Mesothelial cell of epicardium (in vitro differentiated cells): ENCODE measurements at regions not wholly inside any gene's neighbourhood (a gene's known extent, or its start where the extent isn't known, plus 50 kb on each side); places are given as distances from the start of the nearest gene placed in this dataset.

Experiments
- DNase-seq, 2 experiments: peaks; one replicate each; pipeline ENCODE4 v3.0.0; 2021; ENCODE audit warnings: low spot score in 2 of 2; ENCODE audit not compliant: unreplicated experiment in 2 of 2
- H3K27ac Mint-ChIP-seq: 2 replicates; pipeline ENCODE4 v1.8.0; 2021; ENCODE audit warnings: mixed read lengths
- H3K27me3 Mint-ChIP-seq: 2 replicates; pipeline ENCODE4 v1.8.0; 2021; ENCODE audit warnings: low read depth, mixed read lengths
- H3K36me3 Mint-ChIP-seq: 2 replicates; pipeline ENCODE4 v1.8.0; 2021; ENCODE audit warnings: mixed read lengths
- H3K4me1 Mint-ChIP-seq: 2 replicates; pipeline ENCODE4 v1.8.0; 2021; ENCODE audit warnings: mixed read lengths
- H3K4me3 Mint-ChIP-seq: 2 replicates; pipeline ENCODE4 v1.8.0; 2021; ENCODE audit warnings: mild to moderate bottlenecking, moderate library complexity, mixed read lengths
- H3K9me3 Mint-ChIP-seq: 2 replicates; pipeline ENCODE4 v1.8.0; 2021; ENCODE audit warnings: mixed read lengths
- CTCF ChIP-seq: fragments of 200-600 bp; sonication (generic); IDR thresholded peaks from one replicate; pipeline ENCODE4 v1.5.0; 2021; ENCODE audit warnings: antibody characterized with exemption; ENCODE audit not compliant: unreplicated experiment

DNA sequence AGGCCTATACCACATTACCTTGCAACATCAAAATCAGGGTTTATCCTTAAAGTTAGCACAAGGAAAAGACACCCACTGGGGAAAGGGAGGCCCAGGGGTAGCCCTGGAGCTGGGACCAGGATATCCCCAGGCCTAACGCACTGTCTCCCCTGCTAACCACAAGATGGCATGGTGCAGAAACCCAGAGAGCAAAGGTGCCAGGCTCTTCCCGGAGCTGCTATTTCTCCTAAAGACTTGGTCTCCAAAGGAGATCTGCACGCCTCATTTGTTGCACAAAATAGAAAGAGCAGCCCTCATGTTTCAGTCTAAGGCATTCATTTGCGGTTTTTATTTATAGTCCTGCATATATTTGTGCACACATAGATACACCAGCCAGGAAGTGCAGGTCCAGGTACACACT lies 408.6 kb downstream of the SOX9 start:
- Mint-ChIP-seq H3K27ac (peak overlapping the region; percentile 85), H3K36me3 (peaks cover 5% of the 10 kb centered on the region), H3K9me3 (peaks cover 7% of the 10 kb centered on the region), H3K4me3 (no peak overlapping the region), H3K4me1 (peaks cover 42% of the 10 kb centered on the region), H3K27me3 (no peaks in the 10 kb centered on the region)
- DNase-seq = no peak
- no peak for TF ChIP-seq CTCF

- peaks cover 9% of the 10 kb centered on the region for H3K36me3 Mint-ChIP-seq
- DNase-seq = no peak
- no peaks in the 10 kb centered on the region for H3K27me3 Mint-ChIP-seq
- peaks cover 12% of the 10 kb centered on the region for H3K9me3 Mint-ChIP-seq
- TF ChIP-seq CTCF = no peak
- no peak overlapping the region for H3K4me3 Mint-ChIP-seq
- no peak overlapping the region for H3K27ac Mint-ChIP-seq
- H3K4me1 Mint-ChIP-seq = peaks cover 36% of the 10 kb centered on the region
Measured at GRCh38 chr17:72530454-72530853, 409.6 kb downstream of the SOX9 start.

DNA sequence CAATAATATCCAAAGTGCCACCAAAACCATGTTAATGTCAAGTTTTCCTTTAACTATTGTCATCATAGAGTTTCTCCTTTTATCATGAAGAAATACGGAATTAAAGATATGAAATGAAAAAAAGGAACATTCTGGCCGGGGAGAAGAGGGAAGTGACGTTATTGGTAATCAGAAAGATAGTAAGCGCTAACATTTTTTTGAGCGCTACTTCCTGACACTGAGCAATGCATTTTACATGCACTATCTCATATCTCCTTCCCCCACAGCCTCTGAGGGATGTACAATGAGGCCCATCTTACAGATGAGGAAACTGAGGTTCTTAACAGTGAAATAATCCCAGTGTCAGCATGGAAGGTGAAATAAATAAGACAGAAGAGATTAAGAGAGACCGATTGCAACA lies 410.9 kb downstream of the SOX9 start:
- peaks cover 12% of the 10 kb centered on the region for H3K9me3 Mint-ChIP-seq
- no peak for TF ChIP-seq CTCF
- H3K27ac Mint-ChIP-seq = no peak overlapping the region
- no peak overlapping the region for H3K4me3 Mint-ChIP-seq
- H3K36me3 Mint-ChIP-seq = peaks cover 9% of the 10 kb centered on the region
- H3K27me3 Mint-ChIP-seq = no peaks in the 10 kb centered on the region
- H3K4me1 Mint-ChIP-seq = peaks cover 23% of the 10 kb centered on the region
- DNase-seq = no peak

- H3K9me3 Mint-ChIP-seq = peaks cover 12% of the 10 kb centered on the region
Measured at GRCh38 chr17:72534265-72534664, 413.4 kb downstream of the SOX9 start.

DNA sequence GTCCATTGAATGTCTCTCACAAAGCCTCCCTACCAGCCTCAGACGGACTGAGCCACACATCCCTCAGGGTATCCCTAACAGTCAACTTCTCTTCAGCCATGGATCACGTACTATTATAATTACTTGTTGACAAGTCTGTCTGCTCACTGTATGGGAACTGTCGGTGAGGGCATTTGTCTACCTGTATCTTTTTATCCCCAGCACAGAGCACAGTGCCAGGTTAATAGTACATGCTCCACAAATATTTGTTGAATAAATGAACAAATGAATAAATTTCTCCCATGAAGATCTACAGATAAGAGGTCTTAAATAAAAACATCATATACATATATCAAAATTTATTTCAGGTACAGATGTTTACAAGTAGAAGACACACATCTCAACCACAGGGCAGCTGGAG lies 414.0 kb downstream of the SOX9 start:
- peaks cover 24% of the 10 kb centered on the region for H3K4me1 Mint-ChIP-seq
- peaks cover 9% of the 10 kb centered on the region for H3K36me3 Mint-ChIP-seq
- no peaks in the 10 kb centered on the region for H3K27me3 Mint-ChIP-seq
- TF ChIP-seq CTCF = no peak
- H3K9me3 Mint-ChIP-seq = peaks cover 12% of the 10 kb centered on the region
- DNase-seq = no peak
- no peak overlapping the region for H3K4me3 Mint-ChIP-seq
- H3K27ac Mint-ChIP-seq = no peak overlapping the region

More at GRCh38 chr17:72534265-72534664, 413.4 kb downstream of the SOX9 start:
- H3K4me3 Mint-ChIP-seq = no peak overlapping the region
- TF ChIP-seq CTCF = no peak
- H3K4me1 Mint-ChIP-seq = peaks cover 24% of the 10 kb centered on the region
- H3K27ac Mint-ChIP-seq = no peak overlapping the region
- H3K27me3 Mint-ChIP-seq = no peaks in the 10 kb centered on the region
- peaks cover 9% of the 10 kb centered on the region for H3K36me3 Mint-ChIP-seq
- DNase-seq = no peak

DNA sequence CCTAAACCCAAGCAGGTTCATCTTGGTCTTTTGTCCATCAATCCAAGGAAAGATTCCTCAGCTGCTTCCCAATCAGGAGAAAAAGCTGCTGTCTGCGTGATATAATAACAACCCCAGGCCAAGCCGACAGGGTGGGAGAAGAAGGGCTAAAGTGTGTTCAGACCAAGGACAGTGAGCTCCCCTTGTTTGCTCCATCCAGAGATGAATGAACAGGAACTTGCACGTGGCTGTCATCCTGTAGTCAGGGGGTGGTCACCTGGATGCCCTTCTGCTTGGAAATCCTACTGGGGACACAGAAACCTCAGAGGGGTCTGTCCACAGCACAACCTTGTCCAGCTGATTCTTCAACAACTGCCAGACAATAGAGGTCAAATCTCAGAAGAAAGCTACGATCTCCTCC lies 414.5 kb downstream of the SOX9 start:
- no peak for TF ChIP-seq CTCF
- DNase-seq = no peak
- H3K27ac Mint-ChIP-seq = no peak overlapping the region
- H3K9me3 Mint-ChIP-seq = peaks cover 12% of the 10 kb centered on the region
- H3K4me3 Mint-ChIP-seq = no peak overlapping the region
- H3K36me3 Mint-ChIP-seq = peaks cover 9% of the 10 kb centered on the region
- H3K27me3 Mint-ChIP-seq = no peaks in the 10 kb centered on the region
- peaks cover 21% of the 10 kb centered on the region for H3K4me1 Mint-ChIP-seq
